Activated T-helper 17 cell treated with anti-CD3 and anti-CD28 coated beads, Interleukin-2, amount 50 U/mL, for 72 hours (primary cell): ENCODE measurements at regions not wholly inside any gene's neighbourhood (a gene's known extent, or its start where the extent isn't known, plus 50 kb on each side); places are given as distances from the start of the nearest gene placed in this dataset.

Experiments used
- ATAC-seq: fragments of 150-1000 bp; cut with Tn5 transposase; replicated peaks from 2 replicates; pipeline ENCODE4 v1.10.0; 2021; ENCODE audit warnings: mild to moderate bottlenecking, moderate library complexity
- H3K27ac Mint-ChIP-seq: one replicate; pipeline ENCODE4 v1.8.0; 2022; ENCODE audit warnings: mixed read lengths
- H3K27me3 Mint-ChIP-seq: one replicate; pipeline ENCODE4 v1.8.0; 2022; ENCODE audit warnings: mixed read lengths
- H3K36me3 Mint-ChIP-seq: one replicate; pipeline ENCODE4 v1.8.0; 2022; ENCODE audit warnings: low read depth, mild to moderate bottlenecking, mixed read lengths
- H3K4me1 Mint-ChIP-seq: one replicate; pipeline ENCODE4 v1.8.0; 2022; ENCODE audit warnings: mixed read lengths
- H3K4me3 Mint-ChIP-seq: one replicate; pipeline ENCODE4 v1.8.0; 2022; ENCODE audit warnings: mild to moderate bottlenecking, mixed read lengths
- H3K9me3 Mint-ChIP-seq: one replicate; pipeline ENCODE4 v1.8.0; 2022; ENCODE audit warnings: mixed read lengths

DNA sequence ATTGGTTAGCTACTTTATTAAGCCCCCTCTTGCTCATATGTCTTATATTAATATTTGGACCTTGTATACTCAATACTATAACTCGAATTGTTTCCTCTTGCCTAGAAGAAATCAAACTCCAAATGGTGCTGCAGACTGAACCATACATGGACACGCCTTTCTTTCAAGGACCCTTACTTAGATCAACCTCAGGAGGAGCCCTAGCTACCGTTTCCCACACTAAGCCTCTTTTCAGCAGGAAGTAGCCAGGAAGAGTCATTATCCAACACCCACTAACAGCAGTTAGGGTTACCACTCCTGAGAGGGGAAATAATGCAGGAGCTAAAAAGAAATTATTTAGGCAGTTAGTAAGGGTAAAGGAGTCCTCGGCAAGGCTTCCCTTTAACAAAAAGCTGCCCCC is 243.8 kb upstream of the PUM3 start:
- Mint-ChIP-seq H3K4me1 (no peaks in the 10 kb centered on the region), H3K4me3 (no peak overlapping the region), H3K27ac (no peak overlapping the region), H3K36me3 (no peaks in the 10 kb centered on the region), H3K27me3 (peaks cover 3% of the 10 kb centered on the region), H3K9me3 (no peaks in the 10 kb centered on the region)
- ATAC-seq = no peak

DNA sequence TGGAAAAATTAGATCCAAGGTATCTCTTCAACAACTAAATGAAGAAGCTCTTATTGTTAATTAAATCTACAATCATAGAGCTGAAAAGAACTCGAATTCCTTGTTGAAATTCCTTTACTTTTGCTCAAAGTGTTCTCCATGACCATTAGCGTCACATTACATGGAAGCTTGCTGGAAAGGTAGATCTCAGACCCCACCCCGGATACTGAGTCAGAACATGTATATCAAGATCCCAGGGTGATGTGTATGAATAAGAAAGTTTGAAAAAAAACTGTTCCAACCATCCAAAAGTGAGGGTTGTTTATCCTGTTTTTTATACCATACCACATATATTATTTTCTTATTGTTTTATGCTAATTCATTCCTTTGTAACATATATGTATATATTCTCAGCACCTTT is 237.1 kb upstream of the PUM3 start:
- no peaks in the 10 kb centered on the region for H3K9me3 Mint-ChIP-seq
- no peaks in the 10 kb centered on the region for H3K36me3 Mint-ChIP-seq
- H3K4me1 Mint-ChIP-seq = no peaks in the 10 kb centered on the region
- ATAC-seq = no peak
- H3K27ac Mint-ChIP-seq = no peak overlapping the region
- H3K27me3 Mint-ChIP-seq = peaks cover 3% of the 10 kb centered on the region
- no peak overlapping the region for H3K4me3 Mint-ChIP-seq

DNA sequence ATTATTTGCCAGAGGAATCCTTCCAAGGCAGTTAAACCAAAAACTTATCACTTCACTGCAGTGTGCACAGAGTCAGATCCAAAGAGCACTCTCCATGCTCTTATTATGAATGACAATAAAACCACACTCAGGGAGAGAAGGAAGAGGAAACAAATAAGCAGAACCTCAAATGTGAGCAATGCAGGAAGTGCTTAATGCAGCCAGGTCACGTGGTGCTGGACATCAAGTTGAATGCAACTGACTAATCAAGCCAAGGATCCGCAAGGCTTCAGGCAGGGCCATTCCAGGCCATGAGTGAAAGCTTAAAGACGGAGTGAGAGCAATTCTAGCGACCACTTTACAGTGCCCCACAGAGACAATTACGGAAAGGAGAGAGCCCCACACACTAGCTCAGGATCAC is 230.4 kb upstream of the PUM3 start:
- peaks cover 3% of the 10 kb centered on the region for H3K27me3 Mint-ChIP-seq
- no peaks in the 10 kb centered on the region for H3K36me3 Mint-ChIP-seq
- no peak for ATAC-seq
- no peaks in the 10 kb centered on the region for H3K4me1 Mint-ChIP-seq
- H3K9me3 Mint-ChIP-seq = no peaks in the 10 kb centered on the region
- H3K27ac Mint-ChIP-seq = no peak overlapping the region
- no peak overlapping the region for H3K4me3 Mint-ChIP-seq

DNA sequence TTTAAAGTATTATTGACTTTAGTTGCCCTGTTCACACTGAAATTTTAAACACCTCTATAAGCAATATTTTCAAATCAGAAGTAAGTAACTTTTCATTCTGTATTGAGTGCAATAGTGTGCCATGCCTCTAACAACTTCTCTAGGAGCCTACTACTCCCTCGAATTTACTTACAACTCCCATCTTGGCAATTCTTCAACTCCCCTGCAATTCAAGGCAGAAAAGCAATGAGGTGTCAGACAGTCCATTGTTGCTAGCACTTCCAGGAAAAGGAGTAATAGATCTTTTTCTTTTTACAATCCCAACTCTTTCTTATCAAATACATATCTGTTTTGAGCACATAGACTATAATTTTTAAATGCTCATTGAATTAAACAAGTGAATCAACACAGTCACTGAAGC is 222.7 kb upstream of the PUM3 start:
- no peak overlapping the region for H3K27ac Mint-ChIP-seq
- no peaks in the 10 kb centered on the region for H3K36me3 Mint-ChIP-seq
- H3K9me3 Mint-ChIP-seq = no peaks in the 10 kb centered on the region
- no peaks in the 10 kb centered on the region for H3K27me3 Mint-ChIP-seq
- ATAC-seq = no peak
- H3K4me3 Mint-ChIP-seq = no peak overlapping the region
- H3K4me1 Mint-ChIP-seq = no peaks in the 10 kb centered on the region

DNA sequence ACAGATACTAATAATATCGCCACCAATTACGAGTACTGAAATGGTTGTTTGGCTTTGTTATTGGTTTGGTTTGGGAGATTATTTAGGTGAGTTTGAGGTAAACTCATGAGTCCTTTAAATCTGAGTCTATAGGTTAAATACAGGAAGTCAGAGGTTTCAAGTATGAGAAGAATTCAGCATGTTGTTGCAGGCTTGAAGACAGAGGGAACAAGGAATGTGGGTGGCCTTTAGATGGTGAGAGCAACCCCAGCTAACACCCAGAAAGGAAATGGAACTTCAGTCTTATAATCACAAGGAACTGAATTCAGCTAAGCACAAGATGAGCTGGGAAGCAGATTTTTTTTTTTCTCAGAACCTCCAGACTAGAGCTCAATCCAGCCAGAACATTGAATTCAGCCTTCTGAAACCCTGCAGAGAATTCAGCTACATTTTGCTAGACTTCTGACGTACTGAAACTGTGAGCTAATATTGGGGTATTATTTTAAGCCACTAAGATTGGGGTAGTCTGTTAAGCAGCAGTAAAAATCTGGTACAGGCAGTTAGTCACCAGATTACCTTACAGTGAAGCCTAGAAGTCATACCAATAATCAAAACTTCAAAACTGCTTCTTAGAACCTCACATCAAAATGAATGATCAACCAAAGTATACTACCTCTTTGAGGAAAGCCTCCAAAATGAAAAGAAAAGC is 216.0 kb upstream of the PUM3 start:
- Mint-ChIP-seq H3K27ac (no peak overlapping the region), H3K36me3 (no peaks in the 10 kb centered on the region), H3K9me3 (no peaks in the 10 kb centered on the region), H3K4me1 (no peaks in the 10 kb centered on the region), H3K4me3 (no peak overlapping the region), H3K27me3 (peaks cover 5% of the 10 kb centered on the region)
- ATAC-seq = no peak

DNA sequence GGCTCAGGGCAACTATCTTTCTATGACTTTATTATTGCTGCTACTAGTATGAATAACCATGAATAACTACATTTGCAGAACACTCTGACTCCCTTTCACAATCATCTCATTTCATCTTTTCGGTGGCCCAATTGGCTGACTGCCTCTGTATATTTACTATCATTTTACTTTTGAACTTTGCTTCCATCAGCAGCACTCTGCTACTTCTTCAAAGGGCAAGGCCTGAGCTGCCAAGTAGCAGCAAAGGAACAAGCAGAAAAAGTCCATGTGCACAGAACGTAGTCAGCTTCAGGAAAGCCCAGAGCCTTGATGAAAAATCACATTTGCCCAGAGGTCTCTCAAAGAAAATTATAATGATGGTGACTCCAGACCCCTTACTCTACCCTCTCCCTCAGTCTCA is 214.5 kb upstream of the PUM3 start:
- Mint-ChIP-seq H3K27me3 (peaks cover 5% of the 10 kb centered on the region), H3K4me1 (no peaks in the 10 kb centered on the region), H3K9me3 (no peaks in the 10 kb centered on the region), H3K4me3 (no peak overlapping the region), H3K36me3 (no peaks in the 10 kb centered on the region), H3K27ac (no peak overlapping the region)
- no peak for ATAC-seq

DNA sequence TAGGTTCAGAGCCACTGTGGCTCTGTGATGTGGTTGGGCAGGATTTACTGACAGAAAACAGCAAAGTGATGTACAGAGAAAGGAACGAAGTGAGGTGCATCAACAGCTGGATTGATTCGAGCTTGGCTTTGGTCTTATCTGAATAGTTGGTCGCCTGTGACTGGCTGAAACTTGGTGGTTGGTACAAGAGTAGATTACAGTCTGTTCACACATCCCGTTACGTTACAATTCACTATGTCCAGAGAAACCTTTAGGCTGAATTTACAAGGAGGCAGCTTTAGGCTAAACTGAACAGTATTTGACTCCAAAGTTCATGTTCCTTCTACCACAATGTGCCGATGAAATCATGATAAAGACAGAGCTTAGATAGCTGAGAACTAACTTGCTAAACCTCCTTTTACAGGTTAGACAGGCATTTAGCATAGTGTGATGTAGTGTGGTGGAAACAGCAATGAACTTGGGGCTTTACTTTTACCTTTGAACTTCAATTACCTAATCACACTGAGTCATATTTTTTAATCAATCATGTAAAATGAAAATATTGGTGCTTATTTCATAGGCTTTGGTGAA is 210.2 kb upstream of the PUM3 start:
- Mint-ChIP-seq H3K36me3 (no peaks in the 10 kb centered on the region), H3K27ac (no peak overlapping the region), H3K4me1 (no peaks in the 10 kb centered on the region), H3K9me3 (no peaks in the 10 kb centered on the region), H3K4me3 (no peak overlapping the region), H3K27me3 (no peaks in the 10 kb centered on the region)
- ATAC-seq = no peak

DNA sequence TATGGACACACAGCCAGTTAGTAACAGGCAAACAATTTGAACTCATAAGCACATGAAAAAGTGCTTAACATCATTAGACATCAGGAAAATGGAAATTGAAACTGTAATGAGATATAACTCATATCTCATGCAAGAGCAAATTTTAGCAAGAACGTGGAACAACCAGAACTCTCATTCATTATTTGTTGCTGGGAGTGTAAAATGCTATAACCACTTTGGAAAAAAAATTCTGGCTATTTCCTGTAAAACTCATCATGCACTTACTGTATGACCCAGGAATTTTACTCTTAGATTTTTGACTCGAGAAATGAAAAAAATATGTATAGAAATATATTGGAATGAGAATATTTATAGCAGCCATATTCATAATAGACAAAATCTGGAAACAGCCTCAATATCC is 205.7 kb upstream of the PUM3 start:
- Mint-ChIP-seq H3K4me1 (no peaks in the 10 kb centered on the region), H3K36me3 (no peaks in the 10 kb centered on the region), H3K4me3 (no peak overlapping the region), H3K9me3 (no peaks in the 10 kb centered on the region), H3K27me3 (no peaks in the 10 kb centered on the region), H3K27ac (no peak overlapping the region)
- no peak for ATAC-seq

DNA sequence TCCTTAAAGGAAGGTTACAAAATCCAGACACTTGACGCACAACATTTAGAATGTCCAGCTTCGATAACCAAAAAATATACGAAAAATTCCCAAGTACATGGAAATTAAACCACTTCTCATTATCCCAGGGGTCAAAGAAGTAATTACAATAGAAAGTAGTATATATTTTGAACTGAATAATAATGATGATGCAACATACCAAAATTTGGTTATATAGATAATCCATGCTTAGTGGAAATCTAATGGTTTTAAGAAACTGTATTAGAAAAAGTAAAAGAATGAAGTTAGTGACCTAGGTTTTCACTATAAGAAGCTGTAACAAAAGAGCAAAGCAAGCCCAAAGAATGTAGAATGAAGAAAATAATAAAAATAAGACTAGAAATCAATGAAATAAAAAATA is 204.0 kb upstream of the PUM3 start:
- Mint-ChIP-seq H3K27me3 (no peaks in the 10 kb centered on the region), H3K4me3 (no peak overlapping the region), H3K36me3 (no peaks in the 10 kb centered on the region), H3K9me3 (no peaks in the 10 kb centered on the region), H3K27ac (no peak overlapping the region), H3K4me1 (no peaks in the 10 kb centered on the region)
- ATAC-seq = no peak

DNA sequence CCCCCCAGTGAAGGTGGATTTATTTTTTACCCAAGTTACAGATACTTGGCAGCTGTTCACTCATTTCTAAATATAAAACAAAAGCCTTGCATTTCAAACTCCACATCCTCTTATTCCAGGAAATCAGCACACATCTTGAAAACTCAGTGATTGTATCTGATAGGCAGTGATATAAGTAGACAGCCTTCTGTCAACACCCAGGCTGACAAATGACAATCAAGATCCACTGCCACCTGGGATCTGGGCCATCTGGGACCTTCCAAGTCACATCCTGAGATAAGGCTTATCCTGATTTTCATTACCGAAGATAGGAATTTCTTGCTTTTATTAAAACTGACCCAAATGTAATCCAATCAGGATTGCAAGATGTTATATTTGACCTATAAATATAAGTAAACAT is 201.3 kb upstream of the PUM3 start:
- Mint-ChIP-seq H3K36me3 (no peaks in the 10 kb centered on the region), H3K4me1 (no peaks in the 10 kb centered on the region), H3K27ac (no peak overlapping the region), H3K27me3 (no peaks in the 10 kb centered on the region), H3K9me3 (no peaks in the 10 kb centered on the region), H3K4me3 (no peak overlapping the region)
- no peak for ATAC-seq

DNA sequence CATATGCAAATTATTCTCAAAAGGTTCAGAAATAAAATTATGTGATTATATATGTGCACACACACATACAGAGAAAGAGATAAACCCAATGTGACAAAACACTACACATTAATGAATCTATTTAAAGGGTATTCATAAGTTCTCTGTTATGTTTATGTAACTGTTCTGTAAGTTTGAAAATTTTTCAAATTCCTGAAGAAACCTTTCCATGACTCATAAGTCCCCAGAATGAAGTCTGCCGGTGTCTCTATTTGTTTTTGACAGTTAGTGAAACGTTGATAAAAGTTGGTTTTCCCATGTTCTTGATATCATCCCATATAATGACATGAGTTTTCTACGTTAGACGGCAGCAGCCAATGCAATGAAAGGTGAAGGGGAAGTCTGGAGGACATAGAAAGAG is 199.5 kb upstream of the PUM3 start:
- Mint-ChIP-seq H3K27ac (no peak overlapping the region), H3K4me3 (no peak overlapping the region), H3K27me3 (no peaks in the 10 kb centered on the region), H3K9me3 (no peaks in the 10 kb centered on the region), H3K36me3 (no peaks in the 10 kb centered on the region), H3K4me1 (no peaks in the 10 kb centered on the region)
- ATAC-seq = no peak

DNA sequence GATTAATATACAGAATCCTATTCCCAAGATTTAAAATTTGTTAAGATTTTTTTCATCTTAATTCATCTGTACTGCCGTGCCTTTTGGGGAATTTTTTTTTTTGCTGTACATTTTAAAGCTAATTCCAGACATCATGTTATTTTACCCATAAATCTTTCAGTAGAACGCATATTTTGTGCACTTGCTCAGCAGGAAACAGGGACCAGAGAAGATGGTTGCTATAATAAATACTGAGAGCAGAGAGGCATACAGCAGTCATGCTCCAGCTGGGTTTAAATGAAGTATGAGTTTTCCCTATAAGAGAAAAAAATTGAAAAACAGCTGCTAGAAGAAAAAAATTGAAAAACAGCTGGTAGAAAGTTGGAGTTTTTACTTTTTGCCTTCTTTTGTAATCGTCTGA is 196.9 kb upstream of the PUM3 start:
- ATAC-seq = no peak
- Mint-ChIP-seq H3K27ac (no peak overlapping the region), H3K4me1 (no peaks in the 10 kb centered on the region), H3K27me3 (peaks cover 5% of the 10 kb centered on the region), H3K36me3 (no peaks in the 10 kb centered on the region), H3K9me3 (no peaks in the 10 kb centered on the region), H3K4me3 (no peak overlapping the region)

DNA sequence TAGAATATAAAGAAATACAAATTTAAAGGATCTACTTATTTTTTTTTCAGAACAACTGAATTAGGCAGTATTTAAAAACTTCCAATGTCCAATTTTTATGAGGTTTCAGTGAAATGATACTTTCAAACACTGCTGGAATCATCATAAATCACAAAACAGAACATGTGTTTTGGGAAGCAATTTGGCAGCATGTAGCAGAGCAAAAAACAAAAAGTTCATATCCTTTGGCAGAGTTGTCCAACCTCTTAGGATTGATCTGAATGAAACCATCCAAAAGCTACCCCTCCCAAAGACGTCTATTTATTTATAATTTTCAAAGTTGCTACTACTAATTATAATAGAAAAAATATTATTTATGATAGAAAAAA is 192.4 kb upstream of the PUM3 start:
- ATAC-seq = no peak
- Mint-ChIP-seq H3K4me3 (no peak overlapping the region), H3K36me3 (no peaks in the 10 kb centered on the region), H3K27ac (no peak overlapping the region), H3K4me1 (no peaks in the 10 kb centered on the region), H3K27me3 (peaks cover 7% of the 10 kb centered on the region), H3K9me3 (no peaks in the 10 kb centered on the region)

DNA sequence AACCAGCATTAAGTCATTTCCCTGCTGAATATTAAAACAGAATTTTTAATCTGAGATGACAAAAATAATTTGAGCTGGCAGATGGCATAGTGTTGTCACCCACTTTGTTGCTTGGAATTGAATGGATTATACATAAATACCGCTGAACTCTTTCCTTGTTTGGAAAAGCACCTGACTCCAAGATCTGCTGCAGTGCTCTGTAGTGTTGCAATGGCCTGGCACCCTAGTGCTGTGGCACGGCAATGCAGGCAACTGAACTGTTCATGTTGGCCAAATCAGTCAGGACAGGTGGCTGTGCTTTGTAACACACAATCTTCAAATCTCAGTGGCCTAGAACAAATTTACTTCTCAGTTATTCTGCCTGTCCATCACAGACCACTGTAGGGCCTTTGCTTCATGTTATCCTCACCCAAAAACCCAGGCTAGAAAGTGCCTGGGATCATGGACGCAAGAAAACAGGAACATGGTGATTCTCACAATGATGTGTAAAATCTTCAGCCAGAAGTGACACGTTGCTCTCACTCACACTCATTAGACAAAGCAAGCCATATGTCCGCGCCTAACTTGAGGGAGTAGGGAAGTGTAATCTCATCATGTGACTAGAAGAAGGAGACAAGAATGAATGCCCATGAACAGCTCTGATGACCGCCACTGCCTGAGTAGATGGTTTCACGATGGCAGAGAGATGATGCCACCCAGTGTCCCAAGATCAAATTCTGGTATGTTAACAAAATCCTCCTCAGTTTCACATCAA is 191.9 kb upstream of the PUM3 start:
- Mint-ChIP-seq H3K27ac (no peak overlapping the region), H3K4me3 (no peak overlapping the region), H3K36me3 (no peaks in the 10 kb centered on the region), H3K4me1 (no peaks in the 10 kb centered on the region), H3K27me3 (peaks cover 7% of the 10 kb centered on the region), H3K9me3 (no peaks in the 10 kb centered on the region)
- no peak for ATAC-seq

DNA sequence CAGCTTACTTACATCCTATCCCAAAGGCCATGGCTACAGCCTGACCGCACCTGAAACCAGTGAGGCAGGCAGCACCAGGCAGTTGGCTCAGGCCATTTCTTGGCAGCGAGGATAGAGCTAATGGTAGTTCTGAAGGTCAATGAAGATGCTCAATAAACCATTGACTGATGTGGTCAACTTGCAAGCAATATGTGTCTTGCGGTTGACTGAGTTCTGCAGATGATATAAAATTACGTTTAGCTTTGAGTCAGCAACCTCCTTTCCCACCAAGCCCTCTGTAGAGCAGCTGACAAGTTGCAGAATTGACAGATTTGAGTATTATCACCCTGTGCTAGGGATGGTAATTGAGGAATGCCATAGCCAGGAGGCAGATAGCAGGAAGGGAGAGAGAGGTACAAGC is 189.0 kb upstream of the PUM3 start:
- peak; percentile 61 for ATAC-seq
- no peak overlapping the region for H3K27ac Mint-ChIP-seq
- no peaks in the 10 kb centered on the region for H3K4me1 Mint-ChIP-seq
- H3K27me3 Mint-ChIP-seq = peaks cover 7% of the 10 kb centered on the region
- no peak overlapping the region for H3K4me3 Mint-ChIP-seq
- H3K36me3 Mint-ChIP-seq = no peaks in the 10 kb centered on the region
- no peaks in the 10 kb centered on the region for H3K9me3 Mint-ChIP-seq
